Endodermal cell (in vitro differentiated cells): ENCODE measurements at regions not wholly inside any gene's neighbourhood (a gene's known extent, or its start where the extent isn't known, plus 50 kb on each side); places are given as distances from the start of the nearest gene placed in this dataset.

Source experiments
- DNase-seq: peaks from one replicate; pipeline ENCODE4 v3.0.0-alpha.2; 2017
- H3K27ac ChIP-seq: 2 replicates; pipeline ENCODE4 v1.5.1; 2013; ENCODE audit warnings: mild to moderate bottlenecking, low read depth, low read length, moderate library complexity
- H3K27me3 ChIP-seq: 2 replicates; pipeline ENCODE4 v1.6.1; 2013; ENCODE audit warnings: mild to moderate bottlenecking, low read length, moderate library complexity; ENCODE audit not compliant: insufficient read depth, control insufficient read depth, poor library complexity, severe bottlenecking
- H3K36me3 ChIP-seq: 2 replicates; pipeline ENCODE4 v1.7.0; 2013; ENCODE audit warnings: mild to moderate bottlenecking, low read length, moderate library complexity; ENCODE audit not compliant: control insufficient read depth, insufficient read depth
- H3K4me1 ChIP-seq: one replicate; pipeline ENCODE4 v1.7.0; 2013; ENCODE audit warnings: low read length; ENCODE audit not compliant: control insufficient read depth, insufficient read depth
- H3K4me3 ChIP-seq: 2 replicates; pipeline ENCODE4 v1.5.1; 2013; ENCODE audit warnings: mild to moderate bottlenecking, low read length, moderate library complexity
- H3K9ac ChIP-seq: 2 replicates; pipeline ENCODE4 v1.6.1; 2013; ENCODE audit warnings: mild to moderate bottlenecking, low read length, moderate library complexity; ENCODE audit not compliant: poor library complexity, severe bottlenecking; ENCODE audit errors: extremely low read depth
- H3K9me3 ChIP-seq: 2 replicates; pipeline ENCODE4 v1.6.1; 2013; ENCODE audit warnings: mild to moderate bottlenecking, low read length, moderate library complexity; ENCODE audit not compliant: control insufficient read depth
- H3K27ac Mint-ChIP-seq: 2 replicates; pipeline ENCODE4 v1.8.0; 2020; ENCODE audit warnings: mixed read lengths
- H3K27me3 Mint-ChIP-seq: 2 replicates; pipeline ENCODE4 v1.8.0; 2021; ENCODE audit warnings: mild to moderate bottlenecking, mixed read lengths; ENCODE audit not compliant: insufficient read depth
- H3K36me3 Mint-ChIP-seq: 2 replicates; pipeline ENCODE4 v1.8.0; 2020; ENCODE audit warnings: low read depth, mixed read lengths
- H3K4me1 Mint-ChIP-seq: 2 replicates; pipeline ENCODE4 v1.8.0; 2020; ENCODE audit warnings: mixed read lengths
- H3K4me3 Mint-ChIP-seq: 2 replicates; pipeline ENCODE4 v1.8.0; 2020; ENCODE audit warnings: mild to moderate bottlenecking, moderate library complexity, mixed read lengths
- H3K9me3 Mint-ChIP-seq: 2 replicates; pipeline ENCODE4 v1.8.0; 2020; ENCODE audit warnings: mild to moderate bottlenecking, mixed read lengths
- CTCF ChIP-seq: fragments of 200-600 bp; sonication (generic); conservative IDR thresholded peaks from 2 replicates; pipeline ENCODE4 v1.5.0; 2021; ENCODE audit warnings: antibody characterized with exemption, mild to moderate bottlenecking
- WGBS, 2 experiments: methylation state at CpG; one replicate each; pipeline versions ENCODE4 v1.1.5 to v1.1.7; 2013; ENCODE audit warnings: missing lambda C conversion rate in 2 of 2, mixed read lengths in 1 of 2; ENCODE audit not compliant: insufficient coverage in 1 of 2, insufficient read length in 1 of 2; 5-methylcytosine and 5-hydroxymethylcytosine counted together

DNA sequence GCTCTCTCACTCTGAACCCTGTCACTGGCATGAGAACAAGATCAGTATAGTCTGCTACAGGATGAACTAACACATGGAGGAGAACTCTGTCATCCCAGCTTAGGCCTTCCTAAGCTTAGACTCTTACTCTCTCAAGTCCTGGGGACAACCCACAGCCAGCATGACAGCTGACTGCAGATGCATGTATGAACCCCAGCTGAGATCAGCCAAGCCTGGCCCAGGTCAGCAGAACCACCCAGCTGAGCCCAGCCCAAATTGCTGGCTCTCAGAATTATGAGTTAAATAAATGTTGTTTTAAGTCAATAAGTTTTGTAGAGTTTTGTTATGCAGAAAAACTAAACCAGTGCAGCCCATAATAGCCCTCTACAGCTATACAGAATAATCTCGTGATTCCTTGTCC is 287.3 kb downstream of the TNS1 start:
- no peaks in the 10 kb centered on the region for H3K9me3 Mint-ChIP-seq
- H3K36me3 ChIP-seq = no peaks in the 10 kb centered on the region
- H3K9me3 ChIP-seq = no peaks in the 10 kb centered on the region
- peaks cover 26% of the 10 kb centered on the region for H3K27me3 Mint-ChIP-seq
- peak; percentile 17 for DNase-seq
- H3K27ac ChIP-seq = no peak overlapping the region
- peaks cover 4% of the 10 kb centered on the region for H3K27me3 ChIP-seq
- peaks cover 16% of the 10 kb centered on the region for H3K4me1 Mint-ChIP-seq
- no peaks in the 10 kb centered on the region for H3K36me3 Mint-ChIP-seq
- H3K4me3 ChIP-seq = no peak overlapping the region
- no peak overlapping the region for H3K4me3 Mint-ChIP-seq
- 80 to 95% methylated on average over 1 of the region's 1 CpG for WGBS, 2 experiments
- H3K9ac ChIP-seq = no peak overlapping the region
- peaks cover 3% of the 10 kb centered on the region for H3K4me1 ChIP-seq
- no peak overlapping the region for H3K27ac Mint-ChIP-seq
- no peak for TF ChIP-seq CTCF

DNA sequence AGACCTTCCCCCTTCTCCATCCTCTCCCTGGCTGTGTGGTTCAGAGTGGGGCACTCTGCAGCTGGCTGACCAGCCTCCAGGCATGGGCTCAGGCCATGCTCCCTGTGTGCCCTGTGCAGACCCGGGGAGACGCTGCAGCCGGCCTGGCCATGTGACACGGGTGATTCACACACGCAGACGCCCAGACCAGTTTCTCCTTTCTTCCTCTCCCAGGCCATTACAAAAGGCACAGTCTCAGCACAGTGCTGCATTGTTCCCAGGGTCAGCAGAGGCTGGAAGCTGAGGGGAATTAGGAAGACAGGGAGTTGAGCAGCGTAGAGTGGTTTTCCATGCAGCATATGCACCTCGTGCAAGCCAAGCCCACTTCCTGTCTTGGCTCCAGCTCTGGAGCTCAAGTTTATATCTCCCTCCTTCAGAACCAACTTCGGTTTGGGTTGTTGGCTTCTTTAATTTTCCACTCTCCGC is 288.5 kb downstream of the TNS1 start:
- no peak for TF ChIP-seq CTCF
- peak; percentile 50 for DNase-seq
- no peaks in the 10 kb centered on the region for H3K36me3 Mint-ChIP-seq
- H3K27ac Mint-ChIP-seq = no peak overlapping the region
- peaks cover 26% of the 10 kb centered on the region for H3K27me3 Mint-ChIP-seq
- no peak overlapping the region for H3K4me3 ChIP-seq
- H3K27ac ChIP-seq = peak overlapping the region; percentile 27
- peaks cover 20% of the 10 kb centered on the region for H3K4me1 Mint-ChIP-seq
- no peaks in the 10 kb centered on the region for H3K36me3 ChIP-seq
- no peaks in the 10 kb centered on the region for H3K27me3 ChIP-seq
- H3K4me1 ChIP-seq = peaks cover 10% of the 10 kb centered on the region
- 78 to 91% methylated on average over 10 of the region's 10 CpGs for WGBS, 2 experiments
- no peak overlapping the region for H3K9ac ChIP-seq
- H3K4me3 Mint-ChIP-seq = no peak overlapping the region
- no peaks in the 10 kb centered on the region for H3K9me3 Mint-ChIP-seq
- no peaks in the 10 kb centered on the region for H3K9me3 ChIP-seq

GRCh38 chr2:217713395-217714286 is 289.2 kb downstream of the TNS1 start:
- Mint-ChIP-seq H3K36me3 (no peaks in the 10 kb centered on the region), H3K4me1 (peaks cover 23% of the 10 kb centered on the region), H3K27ac (no peak overlapping the region), H3K4me3 (no peak overlapping the region), H3K27me3 (peaks cover 23% of the 10 kb centered on the region), H3K9me3 (no peaks in the 10 kb centered on the region)
- peaks cover 12% of the 10 kb centered on the region for H3K4me1 ChIP-seq
- no peaks in the 10 kb centered on the region for H3K9me3 ChIP-seq
- H3K27me3 ChIP-seq = no peaks in the 10 kb centered on the region
- peak; percentile 96 for TF ChIP-seq CTCF
- no peak overlapping the region for H3K9ac ChIP-seq
- 50 to 74% methylated on average over 9 to 16 of the region's 16 CpGs for WGBS, 2 experiments
- H3K4me3 ChIP-seq = no peak overlapping the region
- H3K36me3 ChIP-seq = no peaks in the 10 kb centered on the region
- H3K27ac ChIP-seq = peak overlapping the region; percentile 27
- peak; percentile 96 for DNase-seq
